SH-SY5Y (cell line): ENCODE measurements at regions not wholly inside any gene's neighbourhood (a gene's known extent, or its start where the extent isn't known, plus 50 kb on each side); places are given as distances from the start of the nearest gene placed in this dataset.

ENCODE experiments used
- GATA2 ChIP-seq: IDR thresholded peaks from 2 replicates; pipeline ENCODE4 v1.6.1; 2011; ENCODE audit warnings: mild to moderate bottlenecking, low read depth, low read length
- GATA3 ChIP-seq: IDR thresholded peaks from 2 replicates; pipeline ENCODE4 v1.6.1; 2011; ENCODE audit warnings: low read depth, mild to moderate bottlenecking, low read length, moderate library complexity

GRCh38 chr16:85242140-85242539 is 129.9 kb upstream of the CIBAR2 start:
- TF ChIP-seq GATA2 = no peak
- no peak for TF ChIP-seq GATA3
